HG03039 (cell line): ENCODE measurements at regions not wholly inside any gene's neighbourhood (a gene's known extent, or its start where the extent isn't known, plus 50 kb on each side); places are given as distances from the start of the nearest gene placed in this dataset.
"Not testable (repeated sequence)": the region's sequence is repeated elsewhere in the genome, so short reads cannot be mapped to it uniquely, and the experiment has no call there.

Experiments
- ATAC-seq: cut with Tn5 transposase; IDR thresholded peaks from one replicate; pipeline ENCODE4 v1.9.1; 2021; ENCODE audit warnings: mild to moderate bottlenecking, moderate library complexity; ENCODE audit not compliant: unreplicated experiment

GRCh38 chr12:127606476-127607015 is 660.4 kb upstream of the TMEM132C start:
- no peak for ATAC-seq

- ATAC-seq = no peak
These were observed 659.7 kb upstream of the TMEM132C start for GRCh38 chr12:127607146-127607725.

GRCh38 chr12:127608359-127608758 is 658.6 kb upstream of the TMEM132C start:
- not testable (repeated sequence) for ATAC-seq

- ATAC-seq = no peak
These were observed 653.9 kb upstream of the TMEM132C start for GRCh38 chr12:127613056-127613455.

GRCh38 chr12:127619869-127620734 is 646.9 kb upstream of the TMEM132C start:
- ATAC-seq = no peak

- no peak for ATAC-seq
These were observed 646.1 kb upstream of the TMEM132C start for GRCh38 chr12:127620735-127621355.

- no peak for ATAC-seq
These were observed 645.6 kb upstream of the TMEM132C start for GRCh38 chr12:127621366-127621765.

GRCh38 chr12:127623362-127623761 is 643.6 kb upstream of the TMEM132C start:
- ATAC-seq = no peak

- no peak for ATAC-seq
These were observed 641.7 kb upstream of the TMEM132C start for GRCh38 chr12:127625176-127625771.

GRCh38 chr12:127628645-127629044 is 638.3 kb upstream of the TMEM132C start:
- ATAC-seq = no peak

GRCh38 chr12:127629066-127629820 is 637.7 kb upstream of the TMEM132C start:
- ATAC-seq = no peak

GRCh38 chr12:127632461-127632860 is 634.5 kb upstream of the TMEM132C start:
- no peak for ATAC-seq

- ATAC-seq = no peak
These were observed 631.1 kb upstream of the TMEM132C start for GRCh38 chr12:127635838-127636237.

GRCh38 chr12:127636882-127637281 is 630.1 kb upstream of the TMEM132C start:
- ATAC-seq = no peak

- no peak for ATAC-seq
These were observed 626.6 kb upstream of the TMEM132C start for GRCh38 chr12:127640181-127640886.

- ATAC-seq = no peak
These were observed 624.8 kb upstream of the TMEM132C start for GRCh38 chr12:127642208-127642607.

- no peak for ATAC-seq
These were observed 618.6 kb upstream of the TMEM132C start for GRCh38 chr12:127648321-127648720.

GRCh38 chr12:127649961-127650360 is 617.0 kb upstream of the TMEM132C start:
- ATAC-seq = no peak

- no peak for ATAC-seq
These were observed 616.3 kb upstream of the TMEM132C start for GRCh38 chr12:127650626-127651025.

GRCh38 chr12:127652281-127652680 is 614.7 kb upstream of the TMEM132C start:
- no peak for ATAC-seq
